ENCODE measurements at regions not wholly inside any gene's neighbourhood (a gene's known extent, or its start where the extent isn't known, plus 50 kb on each side); places are given as distances from the start of the nearest gene placed in this dataset.

DNA sequence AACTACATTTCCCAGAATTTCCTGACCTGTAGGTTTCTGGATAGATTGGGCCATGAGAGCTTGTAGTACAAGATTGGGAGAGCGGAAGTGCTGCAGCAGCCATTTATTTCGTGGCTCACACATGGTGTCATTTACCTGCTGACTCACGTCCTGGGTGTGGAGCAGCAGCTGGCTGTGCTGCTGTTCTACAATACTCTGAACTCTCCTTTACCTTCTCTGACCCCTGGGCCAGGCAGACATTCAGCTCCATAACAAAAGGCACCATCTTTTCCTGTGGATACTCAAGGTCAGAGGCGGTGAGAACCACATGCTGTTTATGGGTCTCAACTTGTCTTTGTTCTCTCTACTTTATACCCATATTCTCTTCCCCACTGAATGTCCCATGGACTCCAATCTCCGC lies 490.2 kb downstream of the IGSF11 start:
- Mint-ChIP-seq H3K9me3 (no peaks in the 10 kb centered on the region), H3K4me1 (ENCODE audit: unreplicated experiment) (peaks cover 6% of the 10 kb centered on the region), H3K36me3 (no peaks in the 10 kb centered on the region), H3K27me3 (no peaks in the 10 kb centered on the region), H3K4me3 (no peak overlapping the region), H3K27ac (peak overlapping the region; percentile 50)
- TF ChIP-seq, protein P1, sequence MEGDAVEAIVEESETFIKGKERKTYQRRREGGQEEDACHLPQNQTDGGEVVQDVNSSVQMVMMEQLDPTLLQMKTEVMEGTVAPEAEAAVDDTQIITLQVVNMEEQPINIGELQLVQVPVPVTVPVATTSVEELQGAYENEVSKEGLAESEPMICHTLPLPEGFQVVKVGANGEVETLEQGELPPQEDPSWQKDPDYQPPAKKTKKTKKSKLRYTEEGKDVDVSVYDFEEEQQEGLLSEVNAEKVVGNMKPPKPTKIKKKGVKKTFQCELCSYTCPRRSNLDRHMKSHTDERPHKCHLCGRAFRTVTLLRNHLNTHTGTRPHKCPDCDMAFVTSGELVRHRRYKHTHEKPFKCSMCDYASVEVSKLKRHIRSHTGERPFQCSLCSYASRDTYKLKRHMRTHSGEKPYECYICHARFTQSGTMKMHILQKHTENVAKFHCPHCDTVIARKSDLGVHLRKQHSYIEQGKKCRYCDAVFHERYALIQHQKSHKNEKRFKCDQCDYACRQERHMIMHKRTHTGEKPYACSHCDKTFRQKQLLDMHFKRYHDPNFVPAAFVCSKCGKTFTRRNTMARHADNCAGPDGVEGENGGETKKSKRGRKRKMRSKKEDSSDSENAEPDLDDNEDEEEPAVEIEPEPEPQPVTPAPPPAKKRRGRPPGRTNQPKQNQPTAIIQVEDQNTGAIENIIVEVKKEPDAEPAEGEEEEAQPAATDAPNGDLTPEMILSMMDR (conservative IDR thresholded peaks at IDR 0.05), result no peak
- DNase-seq (ENCODE audit: extremely low spot score, unreplicated experiment), result no peak

GRCh38 chr3:118548434-118548833 lies 486.2 kb downstream of the IGSF11 start:
- H3K4me1 Mint-ChIP-seq (ENCODE audit: unreplicated experiment), result no peaks in the 10 kb centered on the region
- H3K27ac Mint-ChIP-seq, result no peak overlapping the region
- TF ChIP-seq, protein P1 (conservative IDR thresholded peaks at IDR 0.05), result no peak
- no peaks in the 10 kb centered on the region for H3K36me3 Mint-ChIP-seq
- H3K4me3 Mint-ChIP-seq, result no peak overlapping the region
- DNase-seq (ENCODE audit: extremely low spot score, unreplicated experiment), result no peak
- H3K9me3 Mint-ChIP-seq, result no peaks in the 10 kb centered on the region
- peaks cover 4% of the 10 kb centered on the region for H3K27me3 Mint-ChIP-seq

DNA sequence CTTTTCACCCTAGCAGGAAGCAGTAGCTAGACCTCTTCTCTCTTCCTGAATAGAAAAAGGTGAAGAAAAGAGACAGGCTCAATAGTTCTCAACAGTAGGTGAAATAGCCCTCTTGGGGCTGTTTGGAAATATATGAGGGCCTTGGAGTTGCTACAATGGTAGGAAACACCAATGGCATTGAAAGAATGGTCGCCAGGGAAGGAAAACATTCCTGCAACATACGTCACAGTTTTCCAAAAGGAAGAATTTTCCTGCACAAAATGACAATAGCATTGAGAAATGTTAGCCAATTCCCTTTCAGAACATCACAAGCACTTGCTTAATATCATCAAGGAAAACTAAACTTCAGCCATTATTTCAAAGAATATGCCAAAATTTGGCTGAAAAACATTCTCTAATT lies 484.5 kb downstream of the IGSF11 start:
- Mint-ChIP-seq H3K36me3 (no peaks in the 10 kb centered on the region), H3K9me3 (no peaks in the 10 kb centered on the region), H3K27me3 (peaks cover 8% of the 10 kb centered on the region), H3K27ac (no peak overlapping the region), H3K4me3 (no peak overlapping the region), H3K4me1 (ENCODE audit: unreplicated experiment) (no peaks in the 10 kb centered on the region)
- DNase-seq (ENCODE audit: extremely low spot score, unreplicated experiment), result no peak
- TF ChIP-seq, protein P1 (conservative IDR thresholded peaks at IDR 0.05), result no peak

- H3K9me3 Mint-ChIP-seq, result no peaks in the 10 kb centered on the region
- DNase-seq (ENCODE audit: extremely low spot score, unreplicated experiment), result no peak
- peaks cover 8% of the 10 kb centered on the region for H3K27me3 Mint-ChIP-seq
- H3K27ac Mint-ChIP-seq, result no peak overlapping the region
- no peaks in the 10 kb centered on the region for H3K36me3 Mint-ChIP-seq
- no peaks in the 10 kb centered on the region for H3K4me1 Mint-ChIP-seq (ENCODE audit: unreplicated experiment)
- TF ChIP-seq, protein P1 (conservative IDR thresholded peaks at IDR 0.05), result no peak
- no peak overlapping the region for H3K4me3 Mint-ChIP-seq
Observed at GRCh38 chr3:118550556-118550955, 484.1 kb downstream of the IGSF11 start.

DNA sequence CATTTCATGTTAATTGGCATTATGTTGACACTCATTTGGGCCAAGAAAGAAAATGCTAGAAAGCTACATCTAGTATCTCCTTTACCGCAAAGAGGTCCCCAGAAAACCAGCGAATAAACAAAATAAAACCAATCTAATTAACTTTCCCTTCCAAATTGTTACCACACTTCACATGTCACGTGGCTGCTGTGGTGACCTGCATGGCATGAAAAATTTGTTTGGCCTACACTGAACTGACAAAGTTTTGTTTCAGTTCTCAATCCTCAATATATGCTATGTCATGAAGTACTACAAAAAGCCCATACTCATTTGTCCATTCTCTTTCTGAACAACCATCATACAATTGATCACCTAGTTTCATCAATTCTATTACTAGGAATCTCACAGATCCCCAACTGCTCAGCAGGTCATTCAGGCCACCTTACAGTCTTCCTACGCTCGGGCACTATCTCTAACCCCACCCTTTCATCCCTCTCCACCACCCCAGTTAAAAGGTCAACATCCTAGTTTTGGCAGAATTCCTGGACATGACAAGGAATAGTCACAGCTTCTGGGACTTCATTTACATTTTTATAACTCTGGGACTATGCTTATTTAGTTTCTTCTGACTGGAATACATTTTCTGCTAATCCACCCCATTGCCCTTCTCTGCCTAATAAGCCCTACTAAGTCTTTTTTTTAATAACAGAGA lies 480.4 kb downstream of the IGSF11 start:
- H3K27ac Mint-ChIP-seq, result no peak overlapping the region
- H3K36me3 Mint-ChIP-seq, result no peaks in the 10 kb centered on the region
- H3K27me3 Mint-ChIP-seq, result peaks cover 19% of the 10 kb centered on the region
- H3K4me3 Mint-ChIP-seq, result no peak overlapping the region
- no peaks in the 10 kb centered on the region for H3K4me1 Mint-ChIP-seq (ENCODE audit: unreplicated experiment)
- TF ChIP-seq, protein P1 (conservative IDR thresholded peaks at IDR 0.05), result no peak
- H3K9me3 Mint-ChIP-seq, result no peaks in the 10 kb centered on the region
- no peak for DNase-seq (ENCODE audit: extremely low spot score, unreplicated experiment)

Measured in type B pancreatic cell (in vitro differentiated cells).